Fibroblast of peridontal ligament (primary cell): ENCODE measurements at regions not wholly inside any gene's neighbourhood (a gene's known extent, or its start where the extent isn't known, plus 50 kb on each side); places are given as distances from the start of the nearest gene placed in this dataset.

Experiments
- DNase-seq: peaks from one replicate; pipeline ENCODE4 v3.0.0-alpha.2; 2010; ENCODE audit errors: extremely low read depth

DNA sequence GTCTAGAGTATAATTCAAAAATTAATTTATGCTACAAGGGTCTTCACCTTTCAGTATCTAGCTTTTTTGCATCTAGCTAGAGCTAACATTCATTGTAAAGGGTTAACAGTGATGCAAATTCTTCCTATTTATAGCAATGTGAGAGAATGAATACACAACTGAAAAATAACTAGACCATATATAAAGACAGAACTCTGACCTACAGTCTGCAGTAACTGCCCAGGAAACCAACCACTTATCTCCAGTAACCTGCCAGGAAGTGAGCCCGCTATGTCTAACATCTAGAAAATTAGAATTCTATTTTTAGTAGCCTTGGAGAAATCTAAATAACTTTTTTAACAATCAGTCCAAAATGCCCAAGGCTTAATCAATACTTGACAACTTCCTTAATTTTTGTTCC is 1021.9 kb downstream of the LRFN5 start:
- DNase-seq, result no peak

DNA sequence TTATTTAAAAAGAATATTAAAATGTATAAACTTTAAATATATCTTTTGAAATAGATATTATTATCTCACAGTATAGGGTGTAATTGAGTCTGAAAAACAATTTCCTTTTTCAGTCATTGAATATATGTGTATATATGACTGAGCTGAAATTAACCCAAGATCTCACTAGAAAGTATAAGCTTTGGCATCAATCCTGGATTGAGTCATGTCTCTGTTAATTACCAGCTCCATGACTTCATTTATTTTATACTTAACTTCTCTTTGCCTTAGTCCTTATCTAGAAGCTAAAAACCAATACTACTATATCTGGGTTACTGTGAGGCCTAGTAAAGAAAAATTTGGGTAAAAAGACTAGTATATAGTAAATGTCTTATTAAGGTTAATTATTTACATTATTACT is 1020.3 kb downstream of the LRFN5 start:
- DNase-seq, result peak; percentile 1

GRCh38 chr14:42624980-42625761 is 1018.5 kb downstream of the LRFN5 start:
- no peak for DNase-seq

GRCh38 chr14:42617005-42617404 is 1010.3 kb downstream of the LRFN5 start:
- no peak for DNase-seq

- DNase-seq, result no peak
Measured at GRCh38 chr14:42606839-42607238, 1000.2 kb downstream of the LRFN5 start.

GRCh38 chr14:42602336-42602845 is 995.7 kb downstream of the LRFN5 start:
- no peak for DNase-seq

DNA sequence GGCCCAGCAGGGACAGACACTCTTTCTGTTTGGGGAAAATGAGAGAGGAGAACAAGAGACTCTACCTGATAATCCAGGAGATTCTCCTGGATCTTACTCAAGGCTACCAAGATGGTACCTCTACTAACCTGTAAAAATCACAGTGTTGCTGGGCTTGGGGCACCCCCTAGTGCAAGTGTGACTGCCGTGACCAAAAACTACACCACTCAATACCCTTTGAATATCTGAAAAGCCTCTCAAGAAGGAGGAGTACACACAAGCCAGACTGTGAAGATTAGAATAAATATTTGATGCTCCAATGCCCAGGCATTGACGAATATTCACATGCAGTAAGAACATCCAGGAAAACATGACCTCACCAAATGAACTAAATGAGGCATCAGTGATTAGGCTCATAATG is 965.4 kb downstream of the LRFN5 start:
- no peak for DNase-seq

DNA sequence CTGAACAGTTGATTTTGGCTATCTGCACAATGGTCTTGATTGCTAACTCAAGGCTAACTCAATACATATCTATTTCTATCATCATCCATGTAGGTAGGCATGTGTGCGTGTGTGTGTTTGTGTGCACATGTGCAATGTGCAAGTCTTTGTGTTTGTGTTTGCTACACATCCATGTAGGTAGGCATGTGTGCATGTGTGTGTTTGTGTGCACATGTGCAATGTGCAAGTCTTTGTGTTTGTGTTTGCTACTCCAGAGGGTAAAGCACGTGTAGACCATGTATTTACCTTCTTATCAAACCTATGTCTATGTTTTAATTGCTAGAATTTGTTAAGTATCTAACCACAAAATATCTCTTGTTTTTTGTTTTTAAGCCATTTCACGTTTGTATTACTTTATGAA is 962.6 kb downstream of the LRFN5 start:
- no peak for DNase-seq

GRCh38 chr14:42565556-42565955 is 958.9 kb downstream of the LRFN5 start:
- DNase-seq, result no peak

- DNase-seq, result no peak
Measured at GRCh38 chr14:42563313-42563712, 956.6 kb downstream of the LRFN5 start.

GRCh38 chr14:42556551-42556950 is 949.9 kb downstream of the LRFN5 start:
- no peak for DNase-seq

DNA sequence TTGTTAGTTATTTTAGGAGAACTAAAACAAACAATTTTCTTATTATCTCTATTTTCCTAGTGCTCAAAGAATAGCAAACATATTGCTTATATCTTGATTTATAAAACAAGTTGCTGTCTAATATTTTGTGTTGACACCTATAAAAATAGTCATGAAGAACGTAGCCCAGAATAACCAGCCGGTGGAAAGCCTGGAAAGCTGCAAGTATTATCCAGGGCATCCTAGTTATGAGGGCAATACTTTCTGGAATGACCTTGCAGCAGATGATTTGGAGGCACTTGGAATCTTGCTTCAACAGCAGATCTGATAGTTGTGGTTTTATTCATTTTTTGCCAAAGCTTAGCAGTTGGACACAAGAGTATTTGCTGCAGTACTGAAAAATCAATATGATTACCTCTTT is 948.7 kb downstream of the LRFN5 start:
- DNase-seq, result no peak

- DNase-seq, result no peak
Measured at GRCh38 chr14:42554091-42554490, 947.4 kb downstream of the LRFN5 start.

GRCh38 chr14:42550310-42550709 is 943.6 kb downstream of the LRFN5 start:
- no peak for DNase-seq

DNA sequence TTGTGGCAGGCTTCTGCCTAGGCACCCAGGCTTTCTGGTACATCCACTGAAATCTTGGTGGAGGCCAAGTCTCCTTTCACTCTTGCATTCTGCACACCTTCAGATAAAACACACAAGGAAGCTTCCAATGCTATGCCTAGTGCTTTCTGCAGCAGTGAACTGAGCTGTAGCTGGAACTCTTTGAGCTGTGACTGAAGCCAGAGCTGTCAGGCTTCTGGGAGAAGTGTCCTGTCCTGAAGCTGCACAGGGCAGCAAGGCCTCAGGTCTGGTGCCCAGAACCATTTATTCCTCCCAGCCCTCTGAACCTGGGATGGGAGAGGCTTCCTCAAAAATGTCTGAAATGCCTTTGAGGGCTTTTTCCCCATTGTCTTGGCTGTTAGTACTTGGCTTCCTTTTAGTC is 941.7 kb downstream of the LRFN5 start:
- DNase-seq, result no peak

- no peak for DNase-seq
Measured at GRCh38 chr14:42545636-42546035, 939.0 kb downstream of the LRFN5 start.

GRCh38 chr14:42541535-42542001 is 934.9 kb downstream of the LRFN5 start:
- DNase-seq, result peak; percentile 45

GRCh38 chr14:42535397-42535796 is 928.7 kb downstream of the LRFN5 start:
- no peak for DNase-seq

GRCh38 chr14:42533476-42533875 is 926.8 kb downstream of the LRFN5 start:
- no peak for DNase-seq

DNA sequence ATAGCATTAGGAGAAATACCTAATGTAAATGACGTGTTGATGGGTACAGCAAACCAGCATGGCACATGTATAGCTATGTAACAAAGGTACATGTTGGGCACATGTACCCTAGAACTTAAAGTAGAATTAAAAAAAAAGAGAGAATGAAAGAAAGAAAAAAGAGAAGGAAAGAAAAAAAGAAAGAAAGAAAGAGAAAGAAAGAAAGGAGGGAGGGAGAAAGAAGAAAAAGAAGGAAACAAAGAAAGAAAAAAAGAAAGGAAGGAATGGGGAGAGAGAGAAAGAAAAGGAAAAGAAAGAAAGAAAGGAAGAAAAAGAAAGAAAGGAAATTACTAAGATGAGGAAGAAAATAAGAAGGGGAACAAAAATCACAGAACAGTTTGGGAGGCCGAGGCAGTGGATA is 925.5 kb downstream of the LRFN5 start:
- no peak for DNase-seq

DNA sequence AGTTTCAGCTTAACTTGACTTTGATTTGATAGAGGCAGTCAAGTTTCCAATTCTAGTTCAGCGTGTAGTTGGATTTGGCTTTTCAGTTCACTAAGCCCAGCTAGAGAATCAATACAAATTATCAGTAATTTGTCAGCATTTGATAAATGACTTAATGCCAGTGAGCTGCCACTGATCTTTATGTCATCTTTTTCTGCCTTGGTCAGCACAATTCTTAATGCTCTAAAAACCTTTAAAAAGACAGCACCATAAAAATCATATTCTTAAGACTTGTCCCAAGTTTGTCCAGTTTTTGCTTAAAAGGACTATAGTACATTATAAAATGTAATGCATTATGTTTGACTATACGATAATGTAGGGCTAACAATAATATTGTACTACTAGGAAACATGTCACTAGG is 920.5 kb downstream of the LRFN5 start:
- no peak for DNase-seq

- peak; percentile 32 for DNase-seq
Measured at GRCh38 chr14:42523666-42524065, 917.0 kb downstream of the LRFN5 start.

- peak; percentile 2 for DNase-seq
Measured at GRCh38 chr14:42517806-42518500, 911.3 kb downstream of the LRFN5 start.
